ENCODE measurements at regions not wholly inside any gene's neighbourhood (a gene's known extent, or its start where the extent isn't known, plus 50 kb on each side); places are given as distances from the start of the nearest gene placed in this dataset.

DNA sequence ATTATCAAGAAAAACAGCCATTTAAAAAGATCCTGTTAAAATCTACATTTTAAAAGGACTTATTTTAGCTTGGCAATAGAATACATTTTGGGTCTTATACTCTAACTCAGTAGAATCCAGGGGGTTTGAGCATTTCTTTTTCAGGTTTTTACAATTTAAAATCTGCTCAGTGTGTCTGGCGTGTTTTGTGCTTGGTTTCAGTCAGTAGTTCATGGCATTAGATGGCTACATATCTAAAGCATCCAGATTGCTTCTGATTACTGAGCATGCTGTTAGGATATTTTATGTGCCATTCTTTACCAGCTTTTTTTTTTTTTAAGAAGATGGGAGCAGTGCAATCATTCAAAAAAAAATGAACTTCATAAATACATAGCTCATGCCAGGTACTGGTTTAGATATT, 566.1 kb upstream of the LARGE1 start:
- no peak for DNase-seq (ENCODE audit: low read depth in 1 of 2, low spot score in 1 of 2)
- Histone ChIP-seq H3K4me3 (no peak overlapping the region), H3K4me1 (no peaks in the 10 kb centered on the region), H3K4me2 (no peak overlapping the region), H3K9me3 (no peaks in the 10 kb centered on the region), H3K27ac (no peak overlapping the region)
- TF ChIP-seq TFCP2L1 (CRISPR knock-in tag; IDR thresholded peaks at IDR 0.05) = no peak
- TF ChIP-seq, protein P1, sequence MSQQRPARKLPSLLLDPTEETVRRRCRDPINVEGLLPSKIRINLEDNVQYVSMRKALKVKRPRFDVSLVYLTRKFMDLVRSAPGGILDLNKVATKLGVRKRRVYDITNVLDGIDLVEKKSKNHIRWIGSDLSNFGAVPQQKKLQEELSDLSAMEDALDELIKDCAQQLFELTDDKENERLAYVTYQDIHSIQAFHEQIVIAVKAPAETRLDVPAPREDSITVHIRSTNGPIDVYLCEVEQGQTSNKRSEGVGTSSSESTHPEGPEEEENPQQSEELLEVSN (IDR thresholded peaks at IDR 0.05; ENCODE audit: borderline replicate concordance, low read depth) = no peak
- TF ChIP-seq, protein P2, sequence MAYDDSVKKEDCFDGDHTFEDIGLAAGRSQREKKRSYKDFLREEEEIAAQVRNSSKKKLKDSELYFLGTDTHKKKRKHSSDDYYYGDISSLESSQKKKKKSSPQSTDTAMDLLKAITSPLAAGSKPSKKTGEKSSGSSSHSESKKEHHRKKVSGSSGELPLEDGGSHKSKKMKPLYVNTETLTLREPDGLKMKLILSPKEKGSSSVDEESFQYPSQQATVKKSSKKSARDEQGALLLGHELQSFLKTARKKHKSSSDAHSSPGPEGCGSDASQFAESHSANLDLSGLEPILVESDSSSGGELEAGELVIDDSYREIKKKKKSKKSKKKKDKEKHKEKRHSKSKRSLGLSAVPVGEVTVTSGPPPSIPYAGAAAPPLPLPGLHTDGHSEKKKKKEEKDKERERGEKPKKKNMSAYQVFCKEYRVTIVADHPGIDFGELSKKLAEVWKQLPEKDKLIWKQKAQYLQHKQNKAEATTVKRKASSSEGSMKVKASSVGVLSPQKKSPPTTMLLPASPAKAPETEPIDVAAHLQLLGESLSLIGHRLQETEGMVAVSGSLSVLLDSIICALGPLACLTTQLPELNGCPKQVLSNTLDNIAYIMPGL (CRISPR knock-in tag; IDR thresholded peaks at IDR 0.05; ENCODE audit: borderline replicate concordance) = no peak
- no peak for TF ChIP-seq NPAS2 (CRISPR knock-in tag; IDR thresholded peaks at IDR 0.05; ENCODE audit: borderline replicate concordance)
- TF ChIP-seq GATA3 (IDR thresholded peaks at IDR 0.05; ENCODE audit: borderline replicate concordance) = no peak
- no peak for TF ChIP-seq ZFP36 (IDR thresholded peaks at IDR 0.05; ENCODE audit: borderline replicate concordance, partially characterized antibody)
- TF ChIP-seq RAD21 (conservative IDR thresholded peaks at IDR 0.05 in 1 of 2, IDR thresholded peaks at IDR 0.05 in 1 of 2) = no peak
- TF ChIP-seq RCOR1 (IDR thresholded peaks at IDR 0.05; ENCODE audit: low read depth, low read length) = no peak
- no peak for TF ChIP-seq POLR2A (IDR thresholded peaks at IDR 0.05; ENCODE audit: low read length)
- TF ChIP-seq PHF8 (IDR thresholded peaks at IDR 0.05; ENCODE audit: borderline replicate concordance, low read depth) = no peak
- no peak for TF ChIP-seq SMC3 (IDR thresholded peaks at IDR 0.05)
- no peak for TF ChIP-seq HDAC2 (IDR thresholded peaks at IDR 0.05)
- ATAC-seq = no peak
- 4% methylated on average over 1 of the region's 1 CpG for WGBS (ENCODE audit: missing lambda C conversion rate)
- ChIA-PET POLR2A (no interaction called here), CTCF (no interaction called here)
- FAIRE-seq = no peak

DNA sequence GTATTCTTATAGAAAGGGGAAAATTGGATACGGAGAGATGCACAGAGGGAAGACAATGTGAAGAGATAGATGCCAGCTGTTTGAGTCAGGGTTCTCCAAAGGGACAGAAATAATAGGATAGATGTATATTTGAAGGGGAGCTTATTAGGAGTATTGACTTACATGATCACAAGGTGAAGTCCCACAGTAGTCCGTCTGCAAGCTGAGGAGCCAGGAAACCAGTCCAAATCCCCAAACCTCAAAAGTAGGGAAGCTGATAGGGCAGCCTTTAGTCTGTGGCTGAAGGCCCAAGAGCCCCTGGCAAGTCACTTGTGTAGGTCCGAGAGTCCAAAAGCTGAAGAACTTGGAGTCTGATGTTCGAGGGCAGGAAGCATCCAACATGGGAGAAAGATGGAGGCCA, 569.6 kb upstream of the LARGE1 start:
- TF ChIP-seq, protein P3, sequence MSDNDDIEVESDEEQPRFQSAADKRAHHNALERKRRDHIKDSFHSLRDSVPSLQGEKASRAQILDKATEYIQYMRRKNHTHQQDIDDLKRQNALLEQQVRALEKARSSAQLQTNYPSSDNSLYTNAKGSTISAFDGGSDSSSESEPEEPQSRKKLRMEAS (IDR thresholded peaks at IDR 0.05) = no peak
- TF ChIP-seq NFE2L2 (conservative IDR thresholded peaks at IDR 0.05; ENCODE audit: low read length) (no peak), KDM1A (IDR thresholded peaks at IDR 0.05; ENCODE audit: low read depth) (no peak), RNF2 (IDR thresholded peaks at IDR 0.05; ENCODE audit: borderline replicate concordance, low read depth) (no peak), MAZ (IDR thresholded peaks at IDR 0.05; ENCODE audit: borderline replicate concordance, low read depth, low read length) (no peak), KDM5A (IDR thresholded peaks at IDR 0.05) (no peak), TFCP2L1 (CRISPR knock-in tag; IDR thresholded peaks at IDR 0.05) (no peak), MAFK (IDR thresholded peaks at IDR 0.05; ENCODE audit: partially characterized antibody) (no peak), ZFP36 (IDR thresholded peaks at IDR 0.05; ENCODE audit: borderline replicate concordance, partially characterized antibody) (no peak), HOXA7 (CRISPR knock-in tag; IDR thresholded peaks at IDR 0.05) (no peak), JUNB (IDR thresholded peaks at IDR 0.05) (no peak), RARB (CRISPR knock-in tag; IDR thresholded peaks at IDR 0.05) (no peak), JUN (IDR thresholded peaks at IDR 0.05) (no peak), POLR2AphosphoS2 (conservative IDR thresholded peaks at IDR 0.05; ENCODE audit: low read length) (no peak), TP53 (CRISPR knock-in tag; IDR thresholded peaks at IDR 0.05) (no peak), RCOR1 (IDR thresholded peaks at IDR 0.05; ENCODE audit: low read depth, low read length) (no peak), EP300 (IDR thresholded peaks at IDR 0.05) (no peak)
- TF ChIP-seq, protein P4, sequence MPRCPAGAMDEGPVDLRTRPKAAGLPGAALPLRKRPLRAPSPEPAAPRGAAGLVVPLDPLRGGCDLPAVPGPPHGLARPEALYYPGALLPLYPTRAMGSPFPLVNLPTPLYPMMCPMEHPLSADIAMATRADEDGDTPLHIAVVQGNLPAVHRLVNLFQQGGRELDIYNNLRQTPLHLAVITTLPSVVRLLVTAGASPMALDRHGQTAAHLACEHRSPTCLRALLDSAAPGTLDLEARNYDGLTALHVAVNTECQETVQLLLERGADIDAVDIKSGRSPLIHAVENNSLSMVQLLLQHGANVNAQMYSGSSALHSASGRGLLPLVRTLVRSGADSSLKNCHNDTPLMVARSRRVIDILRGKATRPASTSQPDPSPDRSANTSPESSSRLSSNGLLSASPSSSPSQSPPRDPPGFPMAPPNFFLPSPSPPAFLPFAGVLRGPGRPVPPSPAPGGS (IDR thresholded peaks at IDR 0.05) = no peak
- TF ChIP-seq, protein P5, sequence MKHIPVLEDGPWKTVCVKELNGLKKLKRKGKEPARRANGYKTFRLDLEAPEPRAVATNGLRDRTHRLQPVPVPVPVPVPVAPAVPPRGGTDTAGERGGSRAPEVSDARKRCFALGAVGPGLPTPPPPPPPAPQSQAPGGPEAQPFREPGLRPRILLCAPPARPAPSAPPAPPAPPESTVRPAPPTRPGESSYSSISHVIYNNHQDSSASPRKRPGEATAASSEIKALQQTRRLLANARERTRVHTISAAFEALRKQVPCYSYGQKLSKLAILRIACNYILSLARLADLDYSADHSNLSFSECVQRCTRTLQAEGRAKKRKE (CRISPR knock-in tag; IDR thresholded peaks at IDR 0.05; ENCODE audit: low read depth) = no peak
- TF ChIP-seq, protein P2 (CRISPR knock-in tag; IDR thresholded peaks at IDR 0.05; ENCODE audit: borderline replicate concordance) = no peak
- Histone ChIP-seq H3K4me2 (no peak overlapping the region), H3K9me3 (no peaks in the 10 kb centered on the region), H3K27ac (no peak overlapping the region), H3K4me3 (no peak overlapping the region), H3K4me1 (no peaks in the 10 kb centered on the region)
- ChIA-PET POLR2A (no interaction called here), CTCF (no interaction called here)
- DNase-seq (ENCODE audit: low read depth in 1 of 2, low spot score in 1 of 2) = no peak
- no peak for ATAC-seq
- 0% methylated on average over 4 of the region's 4 CpGs for WGBS (ENCODE audit: missing lambda C conversion rate)
- no peak for FAIRE-seq
